H1 (cell line): ENCODE measurements at regions not wholly inside any gene's neighbourhood (a gene's known extent, or its start where the extent isn't known, plus 50 kb on each side); places are given as distances from the start of the nearest gene placed in this dataset.
A peak's percentile ranks its signal among the peaks of the same experiment; 100 is the strongest.
"Not testable (repeated sequence)": the region's sequence is repeated elsewhere in the genome, so short reads cannot be mapped to it uniquely, and the experiment has no call there.

ENCODE experiments used
- CTCF ChIA-PET: fragments of 300-600 bp; sonication (Branson Sonifier 250); formaldehyde crosslinking; loops from one replicate; lab custom pipeline; 2021; ENCODE audit not compliant: partially characterized antibody; lab: Charles Lee
- POLR2A ChIA-PET: fragments of 300-600 bp; sonication (Branson Sonifier 250); formaldehyde crosslinking; loops from one replicate; lab custom pipeline; 2021; ENCODE audit warnings: inconsistent platforms; ENCODE audit not compliant: partially characterized antibody; lab: Charles Lee
- DNase-seq, 2 experiments: peaks; one replicate each; pipeline versions ENCODE4 v3.0.0 to v3.0.0-alpha.2; 2010 to 2022; ENCODE audit warnings: low spot score in 2 of 2, low read depth in 1 of 2, mixed read lengths in 1 of 2
- FAIRE-seq: peaks from 2 replicates; lab custom pipeline; 2011; peaks lifted over from hg19 to GRCh38; lab: Jason Lieb, UNC
- H2AFZ ChIP-seq: 2 replicates; pipeline ENCODE4 v1.8.1; 2012; ENCODE audit warnings: low read length, inconsistent platforms
- H2AK5ac ChIP-seq: 2 replicates; pipeline ENCODE4 v1.6.1; 2013; ENCODE audit warnings: low read depth, low read length
- H2BK120ac ChIP-seq: replicated peaks from 2 replicates; pipeline ENCODE3; 2013; ENCODE audit warnings: low read depth, low read length, inconsistent platforms
- H2BK12ac ChIP-seq: 2 replicates; pipeline ENCODE4 v1.6.1; 2013; ENCODE audit warnings: low read depth, low read length
- H2BK15ac ChIP-seq: 2 replicates; pipeline ENCODE4 v1.6.1; 2013; ENCODE audit warnings: low read length
- H2BK20ac ChIP-seq: 2 replicates; pipeline ENCODE4 v1.6.1; 2013; ENCODE audit warnings: low read length
- H2BK5ac ChIP-seq: 2 replicates; pipeline ENCODE4 v1.6.1; 2013; ENCODE audit warnings: low read depth, low read length
- H3K14ac ChIP-seq: 2 replicates; pipeline ENCODE4 v1.6.1; 2013; ENCODE audit warnings: inconsistent platforms; ENCODE audit not compliant: insufficient read length
- H3K18ac ChIP-seq: 2 replicates; pipeline ENCODE4 v1.6.1; 2013; ENCODE audit warnings: low read length; ENCODE audit errors: extremely low read depth
- H3K23ac ChIP-seq: 2 replicates; pipeline ENCODE4 v1.6.1; 2013; ENCODE audit warnings: inconsistent platforms; ENCODE audit not compliant: insufficient read length
- H3K23me2 ChIP-seq: 2 replicates; pipeline ENCODE4 v1.6.1; 2013; ENCODE audit warnings: low read depth, low read length
- H3K27ac ChIP-seq: 2 replicates; pipeline ENCODE4 v1.6.1; 2011; ENCODE audit warnings: low read depth, low read length, inconsistent platforms
- H3K27me3 ChIP-seq, 4 experiments: replicated peaks in 1 of 4; 1 replicate in 1 of 4; 2 replicates in 3 of 4; pipeline versions ENCODE4 v1.6.1 to v1.8.1; 2011 to 2013; ENCODE audit warnings: low read length in 3 of 4, mild to moderate bottlenecking in 3 of 4, inconsistent platforms in 2 of 4, mixed read lengths in 2 of 4, moderate library complexity in 1 of 4; ENCODE audit not compliant: control insufficient read depth in 3 of 4, insufficient read depth in 3 of 4; ENCODE audit errors: extremely low read depth in 1 of 4
- H3K36me3 ChIP-seq, 4 experiments: 2 replicates each; pipeline versions ENCODE4 v1.6.1 to v1.8.1; 2011 to 2013; ENCODE audit warnings: mild to moderate bottlenecking in 4 of 4, low read length in 3 of 4, moderate library complexity in 2 of 4, control low read depth in 1 of 4, inconsistent platforms in 1 of 4; ENCODE audit not compliant: insufficient read depth in 4 of 4, control insufficient read depth in 2 of 4
- H3K4ac ChIP-seq: replicated peaks from 2 replicates; pipeline ENCODE3; 2013; ENCODE audit warnings: low read length, low read depth, mixed read lengths, inconsistent platforms; ENCODE audit not compliant: insufficient read length
- H3K4me1 ChIP-seq, 4 experiments: replicated peaks in 1 of 4; 1 replicate in 1 of 4; 2 replicates in 3 of 4; pipeline versions ENCODE4 v1.6.1 to v1.8.1; 2011 to 2013; ENCODE audit warnings: low read length in 3 of 4, inconsistent platforms in 2 of 4, mixed read lengths in 1 of 4; ENCODE audit not compliant: insufficient read depth in 4 of 4, control insufficient read depth in 3 of 4
- H3K4me2 ChIP-seq, 2 experiments: 2 replicates each; pipeline versions ENCODE4 v1.6.1 to v1.8.1; 2011 to 2013; ENCODE audit warnings: low read depth in 2 of 2, low read length in 2 of 2, control low read depth in 1 of 2, inconsistent platforms in 1 of 2, mild to moderate bottlenecking in 1 of 2; ENCODE audit not compliant: insufficient read depth in 1 of 2
- H3K4me3 ChIP-seq, 4 experiments: fragments of 200-600, 300-600 bp in 1 of 4; sonication (generic), shearing (Covaris generic), sonication (Bioruptor Twin) in 1 of 4; 2 replicates each; pipeline versions ENCODE4 v1.5.1 to v1.8.1; 2011 to 2016; ENCODE audit warnings: low read length in 4 of 4, low read depth in 3 of 4, control low read depth in 2 of 4, inconsistent platforms in 2 of 4, mild to moderate bottlenecking in 2 of 4, mixed read lengths in 1 of 4, moderate library complexity in 1 of 4; ENCODE audit not compliant: insufficient read depth in 2 of 4; ENCODE audit errors: extremely low read depth in 1 of 4
- H3K56ac ChIP-seq: replicated peaks from 2 replicates; pipeline ENCODE3; 2013; ENCODE audit warnings: low read depth, mild to moderate bottlenecking, mixed read lengths, low read length, inconsistent platforms; ENCODE audit not compliant: insufficient read length
- H3K79me1 ChIP-seq: 2 replicates; pipeline ENCODE4 v1.6.1; 2013; ENCODE audit warnings: low read depth, low read length, control low read depth
- H3K79me2 ChIP-seq, 2 experiments: 2 replicates each; pipeline versions ENCODE4 v1.6.1 to v1.8.1; 2012 to 2013; ENCODE audit warnings: low read length in 2 of 2, mild to moderate bottlenecking in 2 of 2, inconsistent platforms in 1 of 2; ENCODE audit not compliant: insufficient read depth in 2 of 2, control insufficient read depth in 1 of 2
- H3K9ac ChIP-seq, 4 experiments: replicated peaks in 1 of 4; 1 replicate in 1 of 4; 2 replicates in 3 of 4; pipeline versions ENCODE4 v1.6.1 to v1.8.1; 2011 to 2013; ENCODE audit warnings: low read depth in 3 of 4, low read length in 3 of 4, control low read depth in 2 of 4, mild to moderate bottlenecking in 2 of 4, moderate library complexity in 2 of 4, inconsistent platforms in 1 of 4; ENCODE audit errors: extremely low read depth in 1 of 4
- H3K9me3 ChIP-seq, 2 experiments: 2 replicates each; pipeline versions ENCODE4 v1.6.1 to v1.8.1; 2012 to 2013; ENCODE audit warnings: mild to moderate bottlenecking in 2 of 2, moderate library complexity in 2 of 2, control low read depth in 1 of 2, inconsistent platforms in 1 of 2, low read depth in 1 of 2, low read length in 1 of 2, mixed read lengths in 1 of 2; ENCODE audit not compliant: insufficient read depth in 2 of 2
- H4K20me1 ChIP-seq, 2 experiments: replicated peaks in 1 of 2; 2 replicates each; pipeline versions ENCODE3 to v1.8.1; 2011 to 2013; ENCODE audit warnings: inconsistent platforms in 2 of 2, low read length in 2 of 2, mild to moderate bottlenecking in 1 of 2; ENCODE audit not compliant: insufficient read depth in 2 of 2, control insufficient read depth in 1 of 2
- H4K5ac ChIP-seq: 2 replicates; pipeline ENCODE4 v1.6.1; 2013; ENCODE audit warnings: low read length, low read depth, mixed read lengths, inconsistent platforms; ENCODE audit not compliant: insufficient read length
- H4K8ac ChIP-seq: 2 replicates; pipeline ENCODE4 v1.8.0; 2013; ENCODE audit warnings: mild to moderate bottlenecking, moderate library complexity, low read length, inconsistent platforms; ENCODE audit not compliant: insufficient read depth; ENCODE audit errors: extremely low read depth
- H4K91ac ChIP-seq: replicated peaks from 2 replicates; pipeline ENCODE3; 2013; ENCODE audit warnings: low read length, mixed read lengths, inconsistent platforms; ENCODE audit not compliant: insufficient read length
- CEBPB ChIP-seq: IDR thresholded peaks from 2 replicates; pipeline ENCODE4 v1.6.1; 2012; ENCODE audit warnings: low read depth, low read length
- TCF12 ChIP-seq: IDR thresholded peaks from 2 replicates; pipeline ENCODE4 v1.6.1; 2011; ENCODE audit warnings: low read depth, mild to moderate bottlenecking, low read length
- TEAD4 ChIP-seq: IDR thresholded peaks from 2 replicates; pipeline ENCODE4 v1.6.1; 2012; ENCODE audit warnings: low read depth, low read length, inconsistent platforms, mixed read lengths
- WGBS, 2 experiments: shearing (Covaris generic) in 1 of 2; methylation state at CpG; one replicate each; pipeline versions ENCODE4 v1.1.6 to v1.1.7; 2013 to 2015; ENCODE audit warnings: low lambda C conversion rate in 2 of 2, mixed read lengths in 2 of 2, inconsistent platforms in 1 of 2, low coverage in 1 of 2, missing lambda C conversion rate in 1 of 2; ENCODE audit not compliant: insufficient replicate concordance in 2 of 2, insufficient coverage in 1 of 2, insufficient read length in 1 of 2; ENCODE audit errors: extremely low coverage in 1 of 2, missing lambda C conversion rate in 1 of 2; 5-methylcytosine and 5-hydroxymethylcytosine counted together

DNA sequence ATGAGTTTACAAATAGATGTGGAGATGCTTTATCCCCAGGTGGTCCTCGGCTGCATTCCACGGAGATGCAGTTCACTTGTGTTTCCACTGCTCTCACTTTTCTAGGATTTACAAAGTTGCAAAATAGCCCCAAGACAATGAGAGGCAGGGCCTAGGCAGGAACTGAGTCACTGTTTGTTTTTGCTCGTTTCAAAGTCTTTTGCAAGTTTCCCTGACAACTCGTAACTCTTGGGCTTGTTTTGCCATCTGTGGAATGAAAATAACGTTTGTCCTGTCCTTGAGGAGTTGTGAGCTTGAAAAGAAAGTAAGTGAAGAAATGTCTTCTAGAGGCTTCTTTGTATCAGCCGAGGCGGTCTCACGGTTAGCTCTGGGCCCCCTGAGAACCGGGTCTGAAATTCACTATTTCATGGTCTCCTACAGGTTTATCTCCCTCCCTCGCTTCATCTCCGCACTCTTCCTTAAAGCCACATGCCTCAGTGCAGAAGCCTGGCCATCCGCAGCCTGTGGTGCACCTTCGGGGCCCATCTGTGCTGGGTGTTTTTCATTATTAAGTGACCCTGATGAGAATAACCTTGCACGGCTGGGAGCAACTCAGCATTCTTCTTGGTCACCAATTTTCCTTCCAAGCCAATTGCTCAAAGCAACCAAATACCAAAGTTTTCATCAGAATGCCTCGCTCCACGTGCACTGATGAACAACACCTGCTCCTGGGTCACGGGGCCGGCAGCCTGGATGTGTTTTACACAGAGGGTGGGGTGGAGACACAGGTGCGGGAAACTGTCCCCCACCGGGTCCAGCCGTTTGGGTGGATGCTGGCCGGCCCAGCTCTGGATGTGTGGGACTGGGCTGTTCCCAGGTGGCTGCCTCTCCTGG lies 172.4 kb downstream of the LAT start:
- peak overlapping the region in 2 of 4 experiments; percentile 23 to 47; a peak in 2 of 7 replicates for H3K9ac ChIP-seq
- WGBS, 2 experiments, result 58% methylated on average over 21 of the region's 22 CpGs; no CpG with 5 or more reads in 1 of the 2 experiments

More for the DNA sequence above, 172.4 kb downstream of the LAT start:
- H3K9me3 ChIP-seq, H4K5ac ChIP-seq, FAIRE-seq, H3K79me2 ChIP-seq, H3K18ac ChIP-seq, H4K20me1 ChIP-seq, H3K56ac ChIP-seq, H4K91ac ChIP-seq, H2BK15ac ChIP-seq, H3K4me3 ChIP-seq, H2AFZ ChIP-seq, H2BK120ac ChIP-seq, CTCF ChIA-PET, H2BK20ac ChIP-seq, H2AK5ac ChIP-seq, H3K4ac ChIP-seq, POLR2A ChIA-PET, H3K36me3 ChIP-seq, H3K23me2 ChIP-seq, H3K23ac ChIP-seq, H3K79me1 ChIP-seq, H3K27me3 ChIP-seq, H3K14ac ChIP-seq, H4K8ac ChIP-seq: not testable (repeated sequence)
- peak in 1 of 2 experiments; percentile 72 for DNase-seq
- Histone ChIP-seq H3K4me1 (peaks cover 2 to 10% (median 6%) of the 10 kb centered on the region in 4 experiments; a peak in 5 of 7 replicates), H2BK12ac (peak overlapping the region; percentile 84; the same call in 1 of the 2 replicates), H3K4me2 (peak overlapping the region; percentile 17 to 21; a peak in 1 of 4 replicates), H3K27ac (0 out of 2 replicates have a peak overlapping the region, but pooled peaks have one; percentile 45), H2BK5ac (peak overlapping the region; percentile 87)
- TF ChIP-seq TCF12, result 0 out of 2 replicates have a peak, but pooled peaks have one; percentile 6
- TF ChIP-seq TEAD4, result 0 out of 2 replicates have a peak, but pooled peaks have one; percentile 25
- TF ChIP-seq CEBPB, result peak; percentile 44; the same call in 1 of the 2 replicates
